Islet precursor cell (in vitro differentiated cells): ENCODE measurements at regions not wholly inside any gene's neighbourhood (a gene's known extent, or its start where the extent isn't known, plus 50 kb on each side); places are given as distances from the start of the nearest gene placed in this dataset.

Source experiments
- DNase-seq: peaks from one replicate; pipeline ENCODE4 v3.0.0-alpha.2; 2018

GRCh38 chrX:44040406-44040805 lies 67.2 kb upstream of the NDP start:
- DNase-seq, result no peak

DNA sequence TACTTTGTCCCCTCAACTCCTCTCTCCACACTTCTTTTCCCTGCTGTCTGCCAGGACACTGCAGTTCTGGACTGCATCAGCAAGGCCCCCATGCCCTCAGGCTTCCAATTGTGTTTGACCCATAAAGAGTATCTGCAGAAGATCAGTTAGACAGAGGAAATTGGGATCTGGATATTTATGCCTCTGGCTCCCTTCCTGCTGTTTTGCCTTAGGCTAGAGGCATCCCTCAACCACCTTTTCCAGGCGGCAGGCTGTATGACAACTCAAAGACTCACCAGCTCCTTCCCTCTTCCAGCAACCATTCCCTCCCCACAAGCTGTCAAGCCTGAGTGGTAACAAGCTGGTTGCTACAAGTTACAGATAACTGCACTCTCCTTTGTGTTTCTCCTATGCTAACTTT lies 66.4 kb upstream of the NDP start:
- DNase-seq, result peak; percentile 93

DNA sequence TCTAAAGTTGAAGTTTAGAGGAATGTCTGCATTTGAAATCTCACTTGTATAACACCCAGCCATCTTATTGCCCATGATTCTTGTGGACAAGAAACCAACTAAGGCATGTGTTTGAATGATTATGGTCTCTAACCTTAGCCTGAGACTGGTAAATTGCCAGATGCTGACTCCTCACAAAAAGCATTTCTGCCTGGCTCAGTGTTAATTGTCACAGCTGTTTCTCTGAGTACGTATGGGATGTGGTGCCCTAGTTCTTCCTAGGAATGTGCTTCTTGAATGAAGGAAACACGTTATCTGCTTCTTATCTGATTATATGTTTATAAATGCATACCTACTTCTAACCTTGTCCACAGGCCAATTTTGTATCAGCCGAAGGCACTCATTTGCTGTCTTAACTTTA lies 63.1 kb upstream of the NDP start:
- peak; percentile 63 for DNase-seq

DNA sequence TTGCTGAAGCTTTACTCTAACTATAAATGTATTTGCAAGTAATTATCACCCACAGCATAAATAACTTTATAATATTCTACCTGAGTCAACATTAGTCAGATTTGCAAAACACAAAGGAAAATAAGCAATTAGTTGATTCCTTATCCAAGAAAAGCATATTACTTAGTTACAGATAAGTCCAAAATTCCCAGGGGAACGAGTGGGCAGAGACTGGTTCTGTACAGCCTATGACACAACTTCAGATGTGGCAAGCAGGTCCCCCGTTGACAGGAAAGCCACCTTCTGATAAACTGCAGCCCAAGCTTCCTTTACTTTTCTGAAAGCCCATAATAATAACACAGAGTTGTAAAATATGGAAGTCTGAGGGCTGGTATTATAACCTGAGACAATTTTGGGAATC lies 62.4 kb upstream of the NDP start:
- no peak for DNase-seq

DNA sequence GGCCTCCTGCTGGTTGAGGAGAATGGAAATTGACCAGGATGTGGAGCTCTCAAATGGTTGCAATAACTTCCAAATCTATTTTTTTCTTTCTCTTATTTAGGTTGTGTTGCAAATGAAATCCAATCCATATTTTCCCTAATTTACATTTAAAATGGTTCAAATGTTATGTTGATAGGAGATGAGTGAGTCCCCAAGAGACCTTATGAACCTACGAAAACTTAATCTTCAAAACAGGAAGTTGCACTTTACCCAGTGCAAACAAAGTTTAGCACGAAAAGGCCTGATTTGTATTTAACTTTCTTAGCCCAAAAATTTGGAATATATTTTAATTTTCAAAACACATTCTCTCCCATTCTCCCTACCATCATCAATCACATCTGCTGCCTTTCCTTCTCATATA lies 59.3 kb upstream of the NDP start:
- DNase-seq, result no peak

GRCh38 chrX:44025555-44025954 lies 52.4 kb upstream of the NDP start:
- DNase-seq, result no peak
